ENCODE measurements at regions not wholly inside any gene's neighbourhood (a gene's known extent, or its start where the extent isn't known, plus 50 kb on each side); places are given as distances from the start of the nearest gene placed in this dataset.
"Not testable (repeated sequence)": the region's sequence is repeated elsewhere in the genome, so short reads cannot be mapped to it uniquely, and the experiment has no call there.

DNA sequence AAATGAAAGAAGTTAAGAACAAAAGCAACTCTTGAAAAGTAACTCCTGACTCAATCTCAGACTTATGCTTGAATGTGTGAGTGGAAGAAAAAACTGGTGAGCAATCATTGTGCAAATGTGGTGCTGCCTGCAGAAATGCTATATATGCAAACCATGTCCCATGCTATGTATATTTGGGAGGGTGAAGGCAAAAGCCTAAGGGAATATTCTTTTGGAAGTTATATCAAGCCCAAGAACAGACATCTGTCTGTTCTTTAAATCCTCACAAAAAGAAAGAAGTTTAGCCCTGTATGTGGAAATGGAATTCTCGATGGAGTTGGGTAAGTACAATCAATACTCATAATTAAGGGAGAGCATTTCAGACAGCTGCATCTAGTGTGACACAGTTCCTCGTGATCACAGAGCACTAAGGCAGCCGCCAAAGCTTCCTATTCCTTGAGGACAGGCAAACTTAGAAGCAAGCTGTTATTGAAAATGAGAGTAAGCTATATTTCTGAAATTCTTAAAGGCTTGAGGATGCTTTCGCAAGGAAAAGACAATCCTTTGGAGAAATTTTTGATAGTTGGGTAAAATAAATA, 406.5 kb upstream of the CHORDC1 start:
- peak; percentile 40 for DNase-seq

DNA sequence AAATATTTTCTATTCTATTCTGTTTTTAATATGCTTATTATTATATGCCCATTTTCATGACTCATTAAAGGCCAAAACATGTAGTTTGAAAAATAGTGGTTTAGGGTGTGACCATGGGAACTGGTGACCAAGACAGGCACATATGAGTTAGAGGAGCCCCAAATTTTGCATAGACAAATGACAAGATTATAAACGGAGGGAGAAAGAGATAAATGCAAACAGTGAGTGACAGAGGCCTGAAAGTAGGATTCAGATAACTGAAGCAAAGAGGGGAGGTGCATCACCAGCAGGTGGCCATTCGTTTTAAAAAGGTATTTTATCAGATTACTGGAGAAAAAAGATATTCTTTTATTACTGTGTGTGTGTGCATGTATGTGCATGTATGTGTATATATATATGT, 391.5 kb upstream of the CHORDC1 start:
- no peak for DNase-seq

DNA sequence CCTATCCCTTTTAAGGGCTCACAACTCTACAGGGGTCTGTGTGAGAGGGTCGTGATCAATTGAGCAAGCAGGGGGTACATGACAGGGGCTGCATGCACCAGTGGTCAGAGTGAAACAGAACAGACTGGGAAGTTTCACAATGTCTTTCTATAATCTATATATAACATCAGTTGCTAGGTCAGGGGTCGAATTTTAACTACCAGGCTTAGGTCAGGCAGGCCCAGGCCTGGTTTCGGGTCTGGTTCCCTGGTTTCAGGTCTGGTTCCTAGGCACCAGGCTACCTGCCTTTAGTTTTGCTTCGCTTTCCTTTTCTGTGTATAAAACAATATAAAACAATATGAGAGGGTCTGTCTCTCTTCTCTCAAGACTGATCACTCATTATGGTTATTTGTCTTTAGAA, 390.2 kb upstream of the CHORDC1 start:
- DNase-seq = not testable (repeated sequence)

DNA sequence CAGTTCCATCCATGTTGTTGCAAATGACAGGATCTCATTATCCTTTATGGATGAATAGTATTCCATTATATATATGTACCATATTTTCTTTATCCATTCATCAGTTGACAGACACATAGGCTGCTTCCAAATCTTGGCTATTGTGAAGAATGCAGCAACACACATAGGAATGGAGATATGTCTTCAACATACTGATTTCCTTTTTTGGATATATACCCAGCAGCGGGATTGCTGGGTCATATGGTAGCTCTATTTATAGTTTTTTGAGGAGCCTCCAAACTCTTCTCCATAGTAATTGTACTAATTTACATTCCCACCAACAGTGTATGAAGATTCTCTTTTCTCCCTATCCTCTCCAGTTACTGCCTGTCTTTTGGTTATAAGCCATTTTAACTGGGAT, 383.9 kb upstream of the CHORDC1 start:
- no peak for DNase-seq

DNA sequence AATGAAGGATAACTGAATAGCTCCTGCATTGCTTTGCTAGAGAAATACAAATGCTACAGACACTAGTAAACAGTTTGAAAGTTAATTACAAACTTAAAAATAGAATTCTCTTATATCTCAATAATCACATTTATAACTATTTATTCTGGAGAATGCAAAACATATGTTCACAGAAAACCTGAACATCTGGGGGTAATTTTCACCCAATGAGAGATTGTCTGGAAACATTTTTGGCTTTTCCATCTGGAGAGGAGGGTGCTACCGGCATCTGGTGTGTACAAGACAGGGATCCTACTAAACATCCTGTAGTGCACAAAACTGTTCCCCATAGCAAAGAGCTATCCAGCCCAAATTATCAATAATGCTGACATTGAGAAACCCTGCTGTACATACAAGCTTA, 378.4 kb upstream of the CHORDC1 start:
- DNase-seq = no peak

DNA sequence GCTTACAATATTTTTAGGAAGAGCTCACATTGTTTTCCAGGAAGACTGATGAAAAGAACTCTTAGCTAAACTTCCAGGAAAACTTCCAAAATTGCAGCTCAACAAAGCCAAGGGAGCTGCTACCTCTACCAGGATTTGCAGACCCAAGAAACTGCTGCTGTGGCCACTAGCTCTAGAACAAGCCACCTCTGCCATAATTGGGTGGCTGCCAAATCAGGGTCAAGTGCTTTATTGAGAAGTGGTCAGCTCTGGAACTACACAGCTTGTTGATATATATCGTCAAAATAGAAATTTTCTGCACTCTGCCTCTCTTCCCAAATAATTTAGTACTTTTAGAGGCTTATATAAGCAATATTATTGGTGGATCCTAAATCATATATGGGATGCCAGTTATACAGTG, 371.8 kb upstream of the CHORDC1 start:
- no peak for DNase-seq

DNA sequence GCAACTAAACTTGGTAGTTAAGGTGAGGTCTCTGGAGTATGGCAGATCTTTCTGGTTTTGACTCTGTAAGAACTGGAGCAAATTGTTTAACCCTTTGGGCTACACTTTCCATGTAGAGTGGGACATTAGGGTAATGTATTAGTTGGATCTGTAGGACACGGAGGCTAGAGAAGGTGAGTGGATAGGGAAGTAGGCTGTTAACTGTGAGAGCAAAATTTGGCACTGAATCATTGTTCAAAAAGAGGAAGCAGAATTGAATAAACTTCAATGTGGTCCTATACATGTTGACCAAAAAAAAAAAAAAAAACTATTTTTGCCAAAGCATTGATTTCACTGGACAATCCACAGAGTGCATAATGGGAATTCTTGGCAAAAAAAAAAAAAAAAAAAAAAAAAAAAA, 370.2 kb upstream of the CHORDC1 start:
- no peak for DNase-seq

DNA sequence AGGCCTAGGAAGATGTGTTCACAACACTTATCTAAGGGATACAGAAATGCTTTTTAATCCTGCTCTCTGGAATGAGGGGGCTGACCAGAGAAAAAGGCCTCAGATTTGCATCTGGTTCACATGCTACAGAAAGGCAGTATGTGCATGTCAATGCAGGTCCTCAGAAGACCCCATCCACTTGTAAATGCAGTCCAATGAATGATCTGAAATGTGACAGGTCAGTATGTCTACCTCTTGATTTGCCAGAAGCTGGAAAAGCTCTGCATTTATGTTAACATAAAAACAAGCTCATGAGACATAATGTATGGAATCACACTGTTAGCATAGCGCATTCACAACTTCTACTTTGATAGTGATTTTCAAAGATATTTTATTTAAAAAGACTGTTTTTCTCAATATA, 367.4 kb upstream of the CHORDC1 start:
- no peak for DNase-seq

DNA sequence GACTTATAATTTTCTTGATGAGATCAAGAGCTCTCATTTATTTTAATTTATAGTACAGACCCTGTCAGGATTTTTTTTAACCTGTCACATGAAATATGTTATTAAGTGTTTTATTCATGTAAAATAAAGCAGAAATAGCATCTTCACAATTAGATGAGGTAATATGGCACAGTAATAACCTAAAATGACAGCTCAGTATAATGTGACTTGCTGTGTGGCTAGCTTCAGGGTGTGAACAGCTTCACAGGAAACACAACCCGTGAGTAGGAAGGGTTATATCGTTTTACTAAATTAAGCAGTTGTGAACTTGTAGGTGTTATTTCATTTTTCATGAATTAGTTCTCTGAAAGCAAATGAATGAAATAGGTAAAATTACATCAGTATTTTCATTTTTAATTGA, 366.9 kb upstream of the CHORDC1 start:
- DNase-seq = no peak

DNA sequence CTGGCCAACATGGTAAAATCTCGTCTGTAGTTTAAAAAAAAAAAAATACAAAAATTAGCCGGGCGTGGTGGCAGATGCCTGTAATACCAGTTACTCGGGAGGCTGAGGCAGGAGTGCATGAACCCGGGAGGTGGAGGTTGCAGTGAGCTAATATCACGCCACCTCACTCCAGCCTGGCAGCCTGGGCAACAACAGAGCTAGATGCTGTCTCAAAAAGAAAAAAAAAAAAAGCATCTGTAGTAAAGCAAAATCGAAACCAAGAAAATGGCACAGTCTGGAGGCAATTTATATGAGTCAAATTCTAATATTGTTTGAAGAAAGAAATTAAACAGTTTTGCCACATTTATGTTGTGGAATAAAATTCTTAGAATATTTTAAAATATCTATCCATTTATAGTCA, 365.0 kb upstream of the CHORDC1 start:
- no peak for DNase-seq

DNA sequence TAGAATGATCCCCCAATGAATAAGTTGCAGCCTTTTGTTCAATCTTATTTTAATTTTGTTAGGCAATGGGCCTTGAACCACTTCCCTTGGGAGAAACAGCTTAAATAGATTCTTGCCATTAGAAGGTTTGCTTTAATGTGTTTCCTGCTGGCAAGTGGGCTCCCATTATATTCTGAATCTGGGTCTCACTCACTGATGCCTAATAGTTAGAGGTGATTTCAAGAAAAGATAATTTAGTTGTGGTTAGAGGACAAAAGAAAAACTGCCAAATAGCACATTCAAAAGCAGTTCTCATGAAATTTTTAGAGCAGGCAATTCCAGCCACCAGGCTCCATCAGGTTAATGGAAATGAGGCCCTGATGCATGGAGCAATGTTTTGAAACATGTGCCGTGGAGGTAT, 362.6 kb upstream of the CHORDC1 start:
- DNase-seq = no peak

DNA sequence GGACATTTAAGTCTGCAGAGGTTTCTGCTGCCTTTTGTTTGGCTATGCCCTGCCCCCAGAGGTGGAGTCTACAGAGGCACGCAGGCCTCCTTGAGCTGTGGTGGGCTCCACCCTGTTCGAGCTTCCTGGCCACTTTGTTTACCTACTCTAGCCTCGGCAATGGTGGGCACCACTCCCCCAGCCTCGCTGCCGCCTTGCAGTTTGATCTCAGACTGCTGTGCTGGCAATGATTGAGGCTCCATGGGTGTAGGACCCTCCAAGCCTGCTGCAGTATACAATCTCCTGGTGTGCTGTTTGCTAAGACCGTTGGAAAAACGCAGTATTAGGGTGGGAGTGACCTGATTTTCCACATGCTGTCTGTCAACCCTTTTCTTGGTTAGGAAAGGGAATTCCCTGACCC, 360.1 kb upstream of the CHORDC1 start:
- DNase-seq = not testable (repeated sequence)

DNA sequence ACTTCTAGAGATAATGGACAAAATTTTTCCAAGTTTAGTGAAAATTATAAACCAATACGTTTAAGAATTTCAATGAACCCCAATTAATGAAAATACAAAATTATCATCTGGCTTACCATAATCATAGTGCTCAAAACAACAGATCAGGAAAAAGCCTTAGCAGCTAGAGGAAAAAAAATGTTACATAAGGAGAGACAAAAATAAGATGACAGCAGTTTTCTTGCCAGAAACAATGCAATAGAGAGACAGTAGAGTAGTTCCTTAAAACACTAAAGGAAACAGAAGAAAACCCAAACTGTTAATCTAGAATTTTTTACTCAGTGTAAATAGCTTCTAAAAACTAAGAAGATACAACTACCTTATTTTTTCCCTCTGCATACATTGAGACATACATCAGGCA, 341.7 kb upstream of the CHORDC1 start:
- no peak for DNase-seq

DNA sequence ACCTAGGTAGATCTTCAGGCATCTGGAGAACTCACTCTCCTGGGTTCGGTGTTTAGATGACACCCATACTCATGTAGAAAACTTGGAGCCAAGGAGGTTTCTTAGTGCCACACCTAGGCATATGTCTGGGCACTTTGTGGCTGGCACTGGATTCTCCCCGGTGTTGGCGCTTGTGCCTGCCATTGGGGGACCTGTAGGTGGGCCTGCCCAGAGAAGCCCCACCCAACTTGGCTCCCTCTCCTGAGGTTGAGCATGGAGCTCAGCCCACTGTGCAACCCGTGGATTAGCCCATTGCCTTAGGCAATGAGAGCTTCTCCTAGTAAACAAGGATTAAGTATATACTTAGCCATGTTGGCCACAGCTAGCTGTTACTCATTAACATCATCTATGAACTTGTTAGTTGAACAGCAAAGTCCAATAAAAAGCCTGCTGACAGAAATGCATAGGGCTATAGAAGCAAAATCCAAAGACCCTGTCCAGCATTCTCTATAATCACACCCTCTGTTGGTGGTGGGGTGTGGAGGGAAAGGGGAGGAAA, 335.5 kb upstream of the CHORDC1 start:
- DNase-seq = no peak

DNA sequence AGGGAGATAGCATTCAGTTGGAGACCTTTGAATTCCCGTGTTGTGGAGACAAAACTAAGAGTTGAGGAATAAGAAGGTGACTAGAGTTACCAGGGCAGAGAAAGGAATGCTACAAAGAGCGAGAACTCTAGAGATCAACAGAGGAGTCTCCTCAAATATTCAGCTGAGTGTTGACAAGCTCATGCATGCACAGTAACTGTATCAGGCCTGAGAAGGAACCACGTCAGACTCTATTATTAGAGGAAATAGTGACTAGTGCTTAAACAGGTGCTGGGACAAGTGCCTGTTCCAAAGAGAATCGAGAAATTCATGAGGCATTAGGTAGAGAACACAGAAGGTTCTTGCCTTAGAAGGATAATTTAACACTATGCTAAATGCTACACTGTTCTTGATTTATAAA, 333.8 kb upstream of the CHORDC1 start:
- DNase-seq = peak; percentile 1

DNA sequence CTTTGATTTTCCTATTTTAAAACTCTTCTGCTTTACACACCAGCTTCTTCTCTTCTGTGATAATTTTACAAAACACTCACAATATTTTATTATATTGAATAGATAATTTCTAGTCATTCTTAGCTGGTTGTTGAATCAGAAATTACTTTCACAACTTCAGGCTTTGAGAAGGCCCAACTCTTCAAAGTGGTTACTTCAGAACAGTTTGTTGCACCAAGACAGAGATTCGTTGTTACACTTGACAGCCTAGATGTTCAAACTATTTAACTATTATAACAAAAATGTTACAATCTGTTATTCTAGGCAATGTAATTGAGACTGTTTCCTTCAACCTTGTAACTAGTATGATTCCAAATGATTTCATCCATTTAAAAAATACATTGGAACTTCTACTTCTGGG, 333.2 kb upstream of the CHORDC1 start:
- DNase-seq = no peak

DNA sequence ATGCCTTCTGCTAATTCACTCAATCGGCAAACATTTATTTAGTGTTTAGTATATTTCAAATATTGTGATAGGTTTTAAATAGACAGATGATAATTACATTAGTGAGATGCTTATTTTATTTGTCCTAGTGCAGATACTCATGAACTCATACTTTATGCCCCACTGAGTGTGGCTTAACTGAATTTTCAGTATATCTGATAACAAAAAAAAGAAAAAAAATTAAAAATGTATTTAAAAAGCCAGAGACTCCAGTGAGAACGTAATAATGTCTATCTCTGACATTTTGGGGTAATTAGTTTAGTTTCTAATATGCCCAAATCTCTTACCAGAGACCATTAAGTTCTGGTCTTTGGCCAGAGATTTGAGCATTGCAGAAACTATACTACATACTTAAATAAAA, 332.6 kb upstream of the CHORDC1 start:
- DNase-seq = no peak

DNA sequence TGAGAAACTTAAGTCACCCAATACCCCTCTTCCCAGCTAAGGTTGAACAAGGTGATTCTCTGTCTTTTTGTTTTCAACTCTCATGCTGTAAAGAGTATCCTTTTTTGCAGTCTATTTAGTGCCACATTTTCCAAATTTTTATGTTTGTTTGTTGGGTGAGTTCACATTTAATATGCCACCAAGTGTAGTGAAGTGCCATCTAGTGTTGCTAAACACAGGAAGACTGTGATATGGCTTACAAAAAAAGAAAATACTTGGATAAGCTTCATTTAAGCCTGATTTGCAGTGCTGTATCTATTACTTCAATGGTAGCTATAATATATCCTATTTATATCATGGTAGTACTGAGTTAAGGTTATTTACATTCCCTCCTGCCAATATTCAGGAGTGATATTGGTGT, 319.2 kb upstream of the CHORDC1 start:
- no peak for DNase-seq

DNA sequence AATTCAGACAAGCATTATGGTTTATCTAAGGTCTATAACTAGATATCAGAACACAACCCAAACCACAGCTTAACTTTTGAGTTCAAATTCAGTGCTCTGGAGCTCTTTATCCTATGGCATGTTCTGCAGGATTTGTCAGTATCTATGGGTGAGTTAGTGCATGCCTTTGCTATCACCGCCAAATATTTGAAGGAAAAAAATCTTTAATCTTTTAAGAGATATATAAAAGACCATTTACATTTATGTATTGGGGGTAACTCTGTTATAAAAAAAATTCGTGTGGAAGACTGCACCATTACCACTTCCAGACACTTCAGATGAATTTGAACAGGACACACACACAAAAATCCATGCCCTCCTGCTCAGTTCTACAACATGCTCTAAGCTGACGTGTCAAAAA, 313.5 kb upstream of the CHORDC1 start:
- no peak for DNase-seq

DNA sequence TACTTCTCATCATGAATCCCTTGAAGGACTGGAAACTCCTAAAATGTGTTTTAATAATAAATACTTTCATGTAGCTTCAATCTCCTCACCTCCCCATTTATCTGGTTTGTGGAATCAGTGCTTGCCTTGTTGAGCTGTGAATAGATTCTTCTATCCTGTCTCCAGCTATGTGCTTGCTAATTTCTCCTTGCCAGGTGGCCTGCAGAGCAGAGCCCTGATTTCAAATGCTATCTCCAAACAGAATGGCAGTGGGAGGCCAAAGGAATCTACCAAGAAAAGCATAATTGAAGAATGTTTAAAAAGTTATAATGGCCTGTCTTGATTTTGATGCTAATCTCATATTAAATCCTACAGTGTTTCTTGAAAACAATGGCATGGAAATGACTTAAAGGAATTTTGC, 309.3 kb upstream of the CHORDC1 start:
- DNase-seq = no peak

DNA sequence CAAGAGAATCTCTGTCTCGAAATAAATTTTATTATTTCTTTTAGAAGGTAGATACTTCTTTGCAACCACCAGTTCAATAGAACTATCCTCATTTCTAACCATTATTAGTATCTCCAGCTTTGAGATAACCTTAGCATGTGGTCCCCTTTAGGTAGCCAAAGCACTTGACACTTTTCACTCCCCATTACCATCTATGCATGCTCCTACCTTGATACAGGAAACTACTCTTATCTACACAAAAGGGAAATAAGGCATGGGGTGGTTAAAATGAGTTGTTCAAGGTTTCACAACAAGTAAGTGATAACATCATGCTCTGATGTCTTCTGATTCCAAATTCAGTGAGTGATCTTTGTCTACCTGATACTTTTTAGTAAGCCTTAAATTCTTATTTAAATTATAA, 308.2 kb upstream of the CHORDC1 start:
- no peak for DNase-seq

DNA sequence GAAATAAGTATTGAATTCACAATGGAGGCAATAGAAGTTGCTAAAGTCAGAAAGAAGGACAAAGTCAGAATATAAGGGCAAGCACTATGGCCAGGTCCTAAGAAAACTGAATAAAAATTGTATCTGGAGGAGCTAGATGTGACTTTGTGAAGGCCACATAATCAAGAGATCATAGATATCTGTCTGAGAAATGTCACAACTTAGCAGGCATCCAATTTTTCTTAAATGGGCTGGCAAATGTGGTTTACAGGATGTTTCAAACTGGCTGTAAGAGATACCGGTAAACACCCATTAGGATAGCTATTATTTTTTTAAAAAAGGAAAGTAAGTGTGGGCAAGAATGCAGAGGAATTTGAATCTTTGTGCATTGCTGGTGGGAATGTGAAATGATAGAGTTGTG, 303.1 kb upstream of the CHORDC1 start:
- no peak for DNase-seq

DNA sequence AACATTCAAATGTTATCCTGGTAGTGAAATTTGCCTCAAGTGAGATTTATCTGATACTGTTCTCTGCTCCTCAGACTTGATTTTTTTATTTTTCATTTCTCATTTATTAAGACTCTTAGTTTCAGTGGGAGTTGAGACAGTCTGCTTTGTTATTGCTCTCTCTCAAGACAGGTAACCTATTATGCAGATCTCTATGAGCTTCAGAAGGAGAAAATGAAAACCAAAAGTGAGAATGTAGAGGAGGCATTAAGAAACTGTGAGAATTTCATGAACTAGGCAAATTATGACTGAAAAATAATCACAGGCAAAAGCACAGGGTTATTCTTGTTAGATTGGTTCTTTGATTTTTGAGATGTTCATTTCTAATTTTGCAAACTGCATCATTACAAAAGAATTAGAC, 290.0 kb upstream of the CHORDC1 start:
- no peak for DNase-seq

DNA sequence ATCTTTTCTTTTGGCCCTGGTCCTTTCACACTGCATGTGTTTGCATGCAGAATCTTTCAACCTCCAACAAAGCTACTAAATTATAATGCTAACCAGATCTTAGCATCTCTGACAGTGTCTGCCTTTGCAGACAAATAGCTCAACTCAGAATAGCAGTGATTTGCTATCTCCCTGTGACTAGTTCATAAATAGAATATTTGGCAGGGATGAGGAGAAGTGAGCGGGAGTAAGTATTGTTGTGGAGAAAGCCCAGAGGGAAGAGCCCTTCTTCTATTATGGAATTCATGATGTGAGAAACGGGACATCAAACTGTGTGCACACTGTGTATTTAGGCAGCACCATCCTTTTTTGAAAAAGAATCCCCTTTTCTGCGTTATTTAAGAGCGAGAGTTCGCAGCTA, 288.0 kb upstream of the CHORDC1 start:
- no peak for DNase-seq

DNA sequence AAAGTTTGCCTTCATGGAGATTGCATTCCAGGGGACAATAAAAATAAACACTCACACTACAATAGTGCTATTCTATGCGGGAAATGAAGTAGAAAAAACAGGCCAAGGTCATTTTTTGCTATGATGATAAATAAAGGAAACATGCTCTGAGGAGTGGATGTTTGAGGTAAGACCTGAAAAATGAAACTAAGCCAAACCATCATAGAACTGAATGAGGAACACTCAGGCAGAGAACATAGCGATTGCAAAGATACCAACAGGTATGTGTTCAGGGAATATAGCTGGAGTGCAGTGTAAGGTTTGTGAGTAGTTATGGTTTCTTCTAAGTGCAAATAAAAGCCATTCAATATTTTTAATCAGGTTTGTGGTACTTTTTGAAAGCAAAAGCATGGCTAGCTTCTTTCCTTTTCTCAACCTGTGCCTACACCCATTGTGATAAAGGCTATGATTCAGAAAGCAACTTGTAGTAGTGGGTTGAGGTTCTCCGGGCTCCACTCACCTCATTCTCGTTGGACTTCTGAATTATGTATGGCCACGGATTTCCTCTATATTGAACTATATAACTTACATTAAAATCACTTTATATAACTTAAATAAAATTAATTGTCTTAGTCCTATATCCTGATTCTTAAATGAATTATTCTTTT, 278.2 kb upstream of the CHORDC1 start:
- DNase-seq = no peak

All from hindlimb muscle (tissue), 1 donor.